ENCODE measurements at regions not wholly inside any gene's neighbourhood (a gene's known extent, or its start where the extent isn't known, plus 50 kb on each side); places are given as distances from the start of the nearest gene placed in this dataset.

- DNase-seq, result no peak
Observed at GRCh38 chr9:107119735-107120134, 163.3 kb upstream of the RAD23B start.

- DNase-seq, result no peak
Observed at GRCh38 chr9:107123389-107123788, 159.7 kb upstream of the RAD23B start.

- DNase-seq, result no peak
Observed at GRCh38 chr9:107127608-107128007, 155.5 kb upstream of the RAD23B start.

GRCh38 chr9:107131108-107131799 lies 151.8 kb upstream of the RAD23B start:
- DNase-seq, result peak; percentile 21

GRCh38 chr9:107136296-107136695 lies 146.8 kb upstream of the RAD23B start:
- DNase-seq, result no peak

GRCh38 chr9:107137495-107138202 lies 145.4 kb upstream of the RAD23B start:
- DNase-seq, result no peak

GRCh38 chr9:107138261-107138992 lies 144.7 kb upstream of the RAD23B start:
- no peak for DNase-seq

GRCh38 chr9:107141967-107142366 lies 141.1 kb upstream of the RAD23B start:
- no peak for DNase-seq

GRCh38 chr9:107142430-107142829 lies 140.6 kb upstream of the RAD23B start:
- DNase-seq, result no peak

- no peak for DNase-seq
Observed at GRCh38 chr9:107142896-107143603, 140.0 kb upstream of the RAD23B start.

- no peak for DNase-seq
Observed at GRCh38 chr9:107144475-107144874, 138.6 kb upstream of the RAD23B start.

GRCh38 chr9:107147134-107147533 lies 135.9 kb upstream of the RAD23B start:
- no peak for DNase-seq

GRCh38 chr9:107148216-107148615 lies 134.9 kb upstream of the RAD23B start:
- no peak for DNase-seq

GRCh38 chr9:107149756-107150155 lies 133.3 kb upstream of the RAD23B start:
- DNase-seq, result no peak

- DNase-seq, result no peak
Observed at GRCh38 chr9:107153336-107153735, 129.7 kb upstream of the RAD23B start.

GRCh38 chr9:107154291-107154690 lies 128.8 kb upstream of the RAD23B start:
- no peak for DNase-seq

- no peak for DNase-seq
Observed at GRCh38 chr9:107154766-107155165, 128.3 kb upstream of the RAD23B start.

- no peak for DNase-seq
Observed at GRCh38 chr9:107155244-107155817, 127.7 kb upstream of the RAD23B start.

- peak; percentile 14 for DNase-seq
Observed at GRCh38 chr9:107158321-107158720, 124.8 kb upstream of the RAD23B start.

- DNase-seq, result no peak
Observed at GRCh38 chr9:107161338-107161737, 121.7 kb upstream of the RAD23B start.

GRCh38 chr9:107163370-107163769 lies 119.7 kb upstream of the RAD23B start:
- no peak for DNase-seq

- DNase-seq, result no peak
Observed at GRCh38 chr9:107169796-107170195, 113.3 kb upstream of the RAD23B start.

Measured in right kidney (tissue), 1 donor.